Esophagus squamous epithelium (tissue), 4 donors: ENCODE measurements at regions not wholly inside any gene's neighbourhood (a gene's known extent, or its start where the extent isn't known, plus 50 kb on each side); places are given as distances from the start of the nearest gene placed in this dataset.
"Not testable (repeated sequence)": the region's sequence is repeated elsewhere in the genome, so short reads cannot be mapped to it uniquely, and the experiment has no call there.

ENCODE experiments used
- CTCF ChIP-seq, 6 experiments: fragments of 450-650 bp in 4 of 6; fragments of 200-600 bp in 2 of 6; sonication (generic) in 2 of 6; IDR thresholded peaks; one replicate each; pipeline ENCODE4 v1.5.1; 2016 to 2019; ENCODE audit warnings: antibody characterized with exemption in 6 of 6, mild to moderate bottlenecking in 4 of 6, moderate library complexity in 4 of 6
- POLR2A ChIP-seq, 4 donors: fragments of 450-650 bp; IDR thresholded peaks; one replicate each; pipeline ENCODE4 v1.6.1; 2017; ENCODE audit warnings: antibody characterized with exemption in 4 of 4, mild to moderate bottlenecking in 4 of 4, moderate library complexity in 3 of 4

- not testable (repeated sequence) for TF ChIP-seq POLR2A, CTCF (IDR thresholded peaks at IDR 0.05)
Observed at GRCh38 chr6:57815826-57816225, 498.4 kb downstream of the PRIM2 start.
